Kidney epithelial cell (primary cell): ENCODE measurements at regions not wholly inside any gene's neighbourhood (a gene's known extent, or its start where the extent isn't known, plus 50 kb on each side); places are given as distances from the start of the nearest gene placed in this dataset.
A peak's percentile ranks its signal among the peaks of the same experiment; 100 is the strongest.

Experiments
- DNase-seq: peaks from one replicate; pipeline ENCODE4 v3.0.0-alpha.2; 2010; ENCODE audit warnings: low read depth
- H3K27me3 ChIP-seq: 2 replicates; pipeline ENCODE4 v1.6.0; 2011; ENCODE audit warnings: low read length; ENCODE audit not compliant: control insufficient read depth, insufficient read depth
- H3K36me3 ChIP-seq: 2 replicates; pipeline ENCODE4 v1.5.1; 2011; ENCODE audit warnings: low read length; ENCODE audit not compliant: control insufficient read depth, insufficient read depth
- H3K4me3 ChIP-seq: 2 replicates; pipeline ENCODE4 v1.5.1; 2011; ENCODE audit warnings: low read depth, mild to moderate bottlenecking, control low read depth, low read length
- TF ChIP-seq, protein P1 (sequence below): IDR thresholded peaks from 2 replicates; pipeline ENCODE4 v1.5.1; 2011; ENCODE audit warnings: mild to moderate bottlenecking, moderate library complexity, low read length, control low read depth, inconsistent platforms; ENCODE audit not compliant: insufficient read depth, poor library complexity, severe bottlenecking

DNA sequence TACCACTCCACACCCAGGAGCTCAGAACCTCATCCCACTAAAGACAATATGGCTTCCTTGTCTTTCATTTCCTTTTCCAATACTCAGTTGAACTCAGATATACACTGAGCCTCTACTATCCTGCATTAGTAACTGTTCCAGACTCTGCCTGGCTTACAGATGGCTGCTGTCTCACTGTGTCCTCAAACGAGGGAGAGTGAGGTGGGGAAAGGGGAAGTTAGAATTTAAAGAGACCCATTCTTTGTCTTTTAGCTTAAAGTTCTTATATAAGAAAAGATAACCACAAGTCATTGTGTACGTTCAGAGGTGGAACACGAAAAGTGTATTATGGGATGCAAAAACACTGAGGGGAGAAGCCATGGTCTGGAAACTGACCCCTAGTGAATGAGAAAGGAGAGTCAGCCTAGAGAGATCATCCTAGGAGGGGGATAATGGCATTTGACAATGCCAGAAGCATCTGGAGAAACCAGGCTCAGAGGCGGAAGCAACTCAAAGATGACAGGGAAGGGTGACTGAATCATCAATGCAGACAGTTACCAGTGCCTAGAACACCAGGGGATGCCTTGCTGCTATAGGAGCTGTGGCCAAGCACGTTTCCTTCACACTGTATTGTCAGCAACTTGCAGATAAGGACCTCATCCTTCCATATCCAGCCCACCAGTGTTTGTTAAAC, 170.7 kb downstream of the CYRIA start:
- TF ChIP-seq, protein P1, sequence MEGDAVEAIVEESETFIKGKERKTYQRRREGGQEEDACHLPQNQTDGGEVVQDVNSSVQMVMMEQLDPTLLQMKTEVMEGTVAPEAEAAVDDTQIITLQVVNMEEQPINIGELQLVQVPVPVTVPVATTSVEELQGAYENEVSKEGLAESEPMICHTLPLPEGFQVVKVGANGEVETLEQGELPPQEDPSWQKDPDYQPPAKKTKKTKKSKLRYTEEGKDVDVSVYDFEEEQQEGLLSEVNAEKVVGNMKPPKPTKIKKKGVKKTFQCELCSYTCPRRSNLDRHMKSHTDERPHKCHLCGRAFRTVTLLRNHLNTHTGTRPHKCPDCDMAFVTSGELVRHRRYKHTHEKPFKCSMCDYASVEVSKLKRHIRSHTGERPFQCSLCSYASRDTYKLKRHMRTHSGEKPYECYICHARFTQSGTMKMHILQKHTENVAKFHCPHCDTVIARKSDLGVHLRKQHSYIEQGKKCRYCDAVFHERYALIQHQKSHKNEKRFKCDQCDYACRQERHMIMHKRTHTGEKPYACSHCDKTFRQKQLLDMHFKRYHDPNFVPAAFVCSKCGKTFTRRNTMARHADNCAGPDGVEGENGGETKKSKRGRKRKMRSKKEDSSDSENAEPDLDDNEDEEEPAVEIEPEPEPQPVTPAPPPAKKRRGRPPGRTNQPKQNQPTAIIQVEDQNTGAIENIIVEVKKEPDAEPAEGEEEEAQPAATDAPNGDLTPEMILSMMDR, result no peak

DNA sequence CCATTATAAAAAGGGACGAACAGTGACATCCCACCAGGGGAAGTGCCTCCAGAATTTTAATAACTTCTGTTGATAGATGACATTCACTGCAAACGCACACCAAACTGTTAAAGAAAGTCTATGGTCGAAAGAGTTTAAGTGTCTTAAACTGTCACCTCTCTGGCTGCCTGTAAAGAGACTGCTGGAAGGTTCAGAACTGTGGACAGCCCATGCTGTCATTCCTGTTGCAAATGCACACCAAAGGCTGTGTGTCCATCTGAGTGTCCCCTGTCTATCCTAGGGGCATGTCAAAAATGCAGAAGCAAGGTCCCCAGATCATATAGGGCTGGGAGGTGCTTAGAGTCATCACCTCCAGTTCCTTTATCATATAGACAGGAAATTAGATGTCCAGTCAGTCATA, 171.8 kb downstream of the CYRIA start:
- H3K27me3 ChIP-seq, result no peaks in the 10 kb centered on the region
- TF ChIP-seq, protein P1, result no peak
- no peak for DNase-seq

More for the DNA sequence above, 170.7 kb downstream of the CYRIA start:
- Histone ChIP-seq H3K36me3 (no peaks in the 10 kb centered on the region), H3K4me3 (no peak overlapping the region), H3K27me3 (no peaks in the 10 kb centered on the region)
- DNase-seq, result no peak

DNA sequence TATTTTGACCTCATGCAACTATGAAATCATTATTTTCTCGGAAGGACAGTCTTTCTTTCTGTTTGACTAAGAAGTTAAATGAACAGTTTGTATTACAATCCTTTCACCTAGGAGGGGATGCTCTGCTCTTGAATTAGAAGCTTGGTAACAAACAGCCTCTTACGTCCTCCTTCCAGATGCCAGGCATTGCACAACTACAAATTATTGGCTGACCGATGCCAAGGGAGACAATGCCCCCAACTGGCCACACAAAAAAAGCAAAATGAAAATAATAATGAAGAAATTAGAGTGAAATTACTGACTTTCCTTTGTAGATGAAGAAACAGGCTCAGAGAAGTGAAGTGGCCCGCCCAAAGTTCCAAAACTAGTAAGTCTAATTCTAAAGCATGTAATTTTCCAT, 177.9 kb downstream of the CYRIA start:
- H3K36me3 ChIP-seq, result no peaks in the 10 kb centered on the region
- no peaks in the 10 kb centered on the region for H3K27me3 ChIP-seq
- TF ChIP-seq, protein P1, result peak; percentile 40
- DNase-seq, result no peak
- no peak overlapping the region for H3K4me3 ChIP-seq

More for the DNA sequence above, 171.8 kb downstream of the CYRIA start:
- no peaks in the 10 kb centered on the region for H3K36me3 ChIP-seq
- H3K4me3 ChIP-seq, result no peak overlapping the region

DNA sequence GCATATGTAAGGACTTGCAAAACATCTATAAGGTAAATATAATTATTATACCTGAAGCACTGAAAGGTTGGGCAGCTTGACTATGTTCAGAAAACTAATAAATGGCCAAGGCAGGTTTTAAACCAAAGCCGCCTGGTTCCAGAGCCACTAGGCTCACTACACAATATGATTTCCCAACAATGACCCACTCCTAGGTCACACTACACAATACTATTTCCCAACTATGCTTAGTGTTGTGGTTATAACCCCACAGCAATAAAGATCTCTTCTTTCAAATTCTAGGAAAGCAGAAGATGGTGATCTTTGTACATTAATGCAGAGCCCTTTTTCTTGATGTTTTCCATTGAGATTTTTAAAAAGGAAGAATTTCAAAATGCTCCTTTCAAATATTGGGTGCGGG, 180.4 kb downstream of the CYRIA start:
- H3K27me3 ChIP-seq, result no peaks in the 10 kb centered on the region
- no peak for DNase-seq
- TF ChIP-seq, protein P1, result no peak
- H3K4me3 ChIP-seq, result no peak overlapping the region
- no peaks in the 10 kb centered on the region for H3K36me3 ChIP-seq

DNA sequence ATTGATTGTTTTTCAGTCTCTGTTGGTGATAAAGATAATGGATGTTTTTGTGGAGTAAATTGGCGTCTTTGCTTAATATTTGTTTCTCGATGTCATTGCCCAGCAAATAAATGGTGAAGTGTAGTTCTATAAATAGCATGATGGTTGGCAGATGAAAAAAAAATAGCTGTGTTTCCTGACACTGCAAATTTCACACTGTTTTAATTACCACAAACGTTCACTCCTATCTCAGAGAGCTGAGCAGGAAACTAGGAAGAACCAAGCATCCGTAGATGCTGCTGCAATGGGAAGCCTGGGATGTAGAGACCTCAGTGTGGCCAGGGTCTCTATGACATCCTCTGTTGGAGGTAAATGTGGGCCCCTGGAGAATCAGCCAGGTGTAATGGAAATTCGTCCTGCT, 183.2 kb downstream of the CYRIA start:
- TF ChIP-seq, protein P1, result no peak
- H3K36me3 ChIP-seq, result no peaks in the 10 kb centered on the region
- no peaks in the 10 kb centered on the region for H3K27me3 ChIP-seq
- no peak for DNase-seq
- H3K4me3 ChIP-seq, result no peak overlapping the region

DNA sequence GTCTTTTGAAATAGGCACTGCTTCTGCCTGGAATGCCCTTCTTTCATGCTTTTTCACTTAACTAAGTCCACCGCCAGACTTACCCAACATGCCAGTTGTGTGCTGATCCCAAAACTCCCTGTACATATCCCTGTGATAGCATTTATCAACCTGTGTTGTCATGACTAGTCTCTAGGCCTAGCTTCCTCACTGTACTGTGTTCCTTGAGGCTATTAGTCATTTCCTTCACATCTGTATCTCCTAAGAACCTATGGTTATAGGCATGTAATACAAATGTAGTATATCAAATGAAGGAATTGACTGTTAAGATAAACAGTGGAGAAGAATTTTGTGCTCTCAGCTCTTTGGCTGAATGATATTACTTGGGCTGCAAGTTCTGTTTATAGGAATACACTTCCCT, 184.3 kb downstream of the CYRIA start:
- DNase-seq, result no peak
- no peaks in the 10 kb centered on the region for H3K27me3 ChIP-seq

More for the DNA sequence above, 184.3 kb downstream of the CYRIA start:
- Histone ChIP-seq H3K4me3 (no peak overlapping the region), H3K36me3 (no peaks in the 10 kb centered on the region)
- TF ChIP-seq, protein P1, result no peak
